GM23338 (cell line): ENCODE measurements at regions not wholly inside any gene's neighbourhood (a gene's known extent, or its start where the extent isn't known, plus 50 kb on each side); places are given as distances from the start of the nearest gene placed in this dataset.

Experiments used
- ATAC-seq: fragments of 200-7000 bp; cut with Tn5 transposase; 3 replicates; pipeline ENCODE4 v1.9.1; 2020
- DNase-seq: peaks from one replicate; pipeline ENCODE4 v3.0.0-alpha.2; 2015; ENCODE audit warnings: low spot score
- H2AFZ ChIP-seq: fragments of 200-600 bp; sonication (generic); 2 replicates; pipeline ENCODE4 v1.8.0; 2016; ENCODE audit warnings: antibody characterized with exemption, mild to moderate bottlenecking, moderate library complexity
- H3F3A ChIP-seq: fragments of 200-600 bp; sonication (generic); replicated peaks from 2 replicates; pipeline ENCODE4 v1.8.0; 2017; ENCODE audit warnings: antibody characterized with exemption, mixed run types, low read depth
- H3K27ac ChIP-seq: fragments of 200-600 bp; sonication (generic); 2 replicates; pipeline ENCODE4 v1.6.1; 2016; ENCODE audit warnings: low read depth
- H3K27me3 ChIP-seq: fragments of 200-600 bp; sonication (generic); 2 replicates; pipeline ENCODE4 v1.8.0; 2016; ENCODE audit warnings: mild to moderate bottlenecking, mixed run types, moderate library complexity; ENCODE audit not compliant: insufficient read depth
- H3K36me3 ChIP-seq: fragments of 200-600 bp; sonication (generic); 2 replicates; pipeline ENCODE4 v1.8.0; 2016; ENCODE audit warnings: mild to moderate bottlenecking; ENCODE audit not compliant: insufficient read depth
- H3K4me1 ChIP-seq: fragments of 200-600 bp; sonication (generic); 2 replicates; pipeline ENCODE4 v1.8.0; 2016; ENCODE audit warnings: mild to moderate bottlenecking, moderate library complexity; ENCODE audit not compliant: insufficient read depth
- H3K4me2 ChIP-seq: fragments of 200-600 bp; sonication (generic); 2 replicates; pipeline ENCODE4 v1.7.1; 2017; ENCODE audit warnings: mixed run types
- H3K4me3 ChIP-seq: fragments of 200-600 bp; sonication (generic); 2 replicates; pipeline ENCODE4 v1.6.1; 2016; ENCODE audit warnings: mixed run types
- H3K79me2 ChIP-seq: fragments of 200-600 bp; sonication (generic); replicated peaks from 2 replicates; pipeline ENCODE4 v1.8.0; 2017; ENCODE audit warnings: mild to moderate bottlenecking; ENCODE audit not compliant: insufficient read depth
- H3K9me2 ChIP-seq: fragments of 200-600 bp; sonication (generic); 2 replicates; pipeline ENCODE4 v1.8.0; 2017; ENCODE audit not compliant: insufficient read depth
- H4K20me1 ChIP-seq: fragments of 200-600 bp; sonication (generic); replicated peaks from 2 replicates; pipeline ENCODE4 v1.8.0; 2017; ENCODE audit warnings: mild to moderate bottlenecking; ENCODE audit not compliant: insufficient read depth
- H3K27ac Mint-ChIP-seq: 2 replicates; pipeline ENCODE4 v1.8.0; 2020; ENCODE audit warnings: inconsistent platforms, mild to moderate bottlenecking, moderate library complexity, mixed read lengths
- H3K27me3 Mint-ChIP-seq: 3 replicates; pipeline ENCODE4 v1.8.0; 2022; ENCODE audit warnings: low read depth, mild to moderate bottlenecking, moderate library complexity, mixed read lengths, inconsistent platforms; ENCODE audit not compliant: insufficient read depth, poor library complexity
- H3K36me3 Mint-ChIP-seq: 3 replicates; pipeline ENCODE4 v1.8.0; 2021; ENCODE audit warnings: low read depth, mild to moderate bottlenecking, inconsistent platforms, moderate library complexity, mixed read lengths
- H3K4me1 Mint-ChIP-seq: 3 replicates; pipeline ENCODE4 v1.8.0; 2020; ENCODE audit warnings: mild to moderate bottlenecking, inconsistent platforms, mixed read lengths
- H3K4me3 Mint-ChIP-seq: 3 replicates; pipeline ENCODE4 v1.8.0; 2021; ENCODE audit warnings: moderate library complexity, mild to moderate bottlenecking, inconsistent platforms, mixed read lengths
- H3K9me3 Mint-ChIP-seq: 3 replicates; pipeline ENCODE4 v1.8.0; 2020; ENCODE audit warnings: moderate library complexity, mild to moderate bottlenecking, inconsistent platforms, mixed read lengths
- CREB1 ChIP-seq: fragments of 250-450 bp; sonication (Bioruptor Pico); IDR thresholded peaks from 2 replicates; pipeline ENCODE4 v1.5.0; 2020; ENCODE audit warnings: low read depth, mild to moderate bottlenecking, moderate library complexity
- EZH2 ChIP-seq: fragments of 200-600 bp; sonication (generic); IDR thresholded peaks from one replicate; pipeline ENCODE4 v1.8.0; 2017; ENCODE audit warnings: antibody characterized with exemption, mild to moderate bottlenecking, low read depth; ENCODE audit not compliant: unreplicated experiment
- EZH2phosphoT487 ChIP-seq: fragments of 200-600 bp; sonication (generic); IDR thresholded peaks from one replicate; pipeline ENCODE4 v1.8.1; 2018; ENCODE audit warnings: antibody characterized with exemption; ENCODE audit not compliant: unreplicated experiment
- JUNB ChIP-seq: IDR thresholded peaks from one replicate; pipeline ENCODE4 v1.6.1; 2016; ENCODE audit warnings: antibody characterized with exemption; ENCODE audit not compliant: unreplicated experiment
- NANOG ChIP-seq: IDR thresholded peaks from 2 replicates; pipeline ENCODE4 v1.6.1; 2016; ENCODE audit warnings: antibody characterized with exemption, borderline replicate concordance
- POLR2AphosphoS5 ChIP-seq: IDR thresholded peaks from 2 replicates; pipeline ENCODE4 v1.6.1; 2016; ENCODE audit warnings: antibody characterized with exemption, low read depth
- STAT1 ChIP-seq: IDR thresholded peaks from one replicate; pipeline ENCODE4 v1.6.1; 2016; ENCODE audit warnings: antibody characterized with exemption; ENCODE audit not compliant: unreplicated experiment
- ZNF114 ChIP-seq: fragments of 250-450 bp; sonication (Bioruptor Pico); IDR thresholded peaks from 2 replicates; pipeline ENCODE4 v1.5.0; 2020; ENCODE audit warnings: mild to moderate bottlenecking, moderate library complexity
- ZNF331 ChIP-seq: fragments of 250-450 bp; sonication (Bioruptor Pico); IDR thresholded peaks from 2 replicates; pipeline ENCODE4 v1.5.0; 2020; ENCODE audit warnings: low read depth, mild to moderate bottlenecking, moderate library complexity
- TF ChIP-seq, protein P1 (sequence below), 2 experiments: fragments of 200-600 bp in 1 of 2; sonication (generic) in 1 of 2; conservative IDR thresholded peaks; 2 replicates each; pipeline versions ENCODE4 v1.5.1 to v1.6.1; 2016 to 2017; ENCODE audit warnings: antibody characterized with exemption in 2 of 2, low read depth in 2 of 2, mild to moderate bottlenecking in 2 of 2, moderate library complexity in 1 of 2
- TF ChIP-seq, protein P2 (sequence below): fragments of 250-450 bp; sonication (Bioruptor Pico); IDR thresholded peaks from 2 replicates; pipeline ENCODE4 v1.5.0; 2020; ENCODE audit warnings: mild to moderate bottlenecking, moderate library complexity
- TF ChIP-seq, protein P3 (sequence below): IDR thresholded peaks from one replicate; pipeline ENCODE4 v1.6.1; 2018; ENCODE audit warnings: antibody characterized with exemption; ENCODE audit not compliant: unreplicated experiment
- TF ChIP-seq, protein P4 (sequence below): IDR thresholded peaks from 2 replicates; pipeline ENCODE4 v1.6.1; 2016; ENCODE audit warnings: antibody characterized with exemption

DNA sequence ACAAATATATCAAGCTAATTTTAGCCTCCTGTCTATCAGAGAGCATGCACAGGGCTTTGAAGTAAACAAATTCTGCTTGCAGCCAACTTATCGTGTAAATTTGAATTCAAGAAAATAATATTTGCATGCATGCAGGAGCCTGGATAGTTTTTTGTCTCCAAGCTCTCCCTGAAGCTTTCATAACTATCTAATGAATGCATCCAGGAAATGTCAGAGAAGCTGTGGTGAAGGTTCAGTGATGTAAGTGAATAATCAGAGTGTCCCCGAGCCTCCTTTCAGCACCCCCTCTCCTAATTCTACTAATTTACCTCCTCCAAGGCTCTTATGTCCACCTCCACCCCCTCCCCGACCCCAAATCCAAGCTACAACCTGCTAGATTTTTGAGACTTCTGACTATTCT is 172.0 kb upstream of the ZNF32 start:
- TF ChIP-seq POLR2AphosphoS5 = no peak
- TF ChIP-seq NANOG = no peak
- no peak for TF ChIP-seq CREB1
- no peak for TF ChIP-seq STAT1
- no peak for TF ChIP-seq ZNF331 (CRISPR knock-in tag)
- no peak for TF ChIP-seq EZH2
- no peak for TF ChIP-seq ZNF114 (CRISPR knock-in tag)
- TF ChIP-seq JUNB = no peak
- TF ChIP-seq EZH2phosphoT487 = no peak
- TF ChIP-seq, protein P1, sequence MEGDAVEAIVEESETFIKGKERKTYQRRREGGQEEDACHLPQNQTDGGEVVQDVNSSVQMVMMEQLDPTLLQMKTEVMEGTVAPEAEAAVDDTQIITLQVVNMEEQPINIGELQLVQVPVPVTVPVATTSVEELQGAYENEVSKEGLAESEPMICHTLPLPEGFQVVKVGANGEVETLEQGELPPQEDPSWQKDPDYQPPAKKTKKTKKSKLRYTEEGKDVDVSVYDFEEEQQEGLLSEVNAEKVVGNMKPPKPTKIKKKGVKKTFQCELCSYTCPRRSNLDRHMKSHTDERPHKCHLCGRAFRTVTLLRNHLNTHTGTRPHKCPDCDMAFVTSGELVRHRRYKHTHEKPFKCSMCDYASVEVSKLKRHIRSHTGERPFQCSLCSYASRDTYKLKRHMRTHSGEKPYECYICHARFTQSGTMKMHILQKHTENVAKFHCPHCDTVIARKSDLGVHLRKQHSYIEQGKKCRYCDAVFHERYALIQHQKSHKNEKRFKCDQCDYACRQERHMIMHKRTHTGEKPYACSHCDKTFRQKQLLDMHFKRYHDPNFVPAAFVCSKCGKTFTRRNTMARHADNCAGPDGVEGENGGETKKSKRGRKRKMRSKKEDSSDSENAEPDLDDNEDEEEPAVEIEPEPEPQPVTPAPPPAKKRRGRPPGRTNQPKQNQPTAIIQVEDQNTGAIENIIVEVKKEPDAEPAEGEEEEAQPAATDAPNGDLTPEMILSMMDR (conservative IDR thresholded peaks at IDR 0.05; ENCODE audit: low read depth in 2 of 2) = no peak
- TF ChIP-seq, protein P2, sequence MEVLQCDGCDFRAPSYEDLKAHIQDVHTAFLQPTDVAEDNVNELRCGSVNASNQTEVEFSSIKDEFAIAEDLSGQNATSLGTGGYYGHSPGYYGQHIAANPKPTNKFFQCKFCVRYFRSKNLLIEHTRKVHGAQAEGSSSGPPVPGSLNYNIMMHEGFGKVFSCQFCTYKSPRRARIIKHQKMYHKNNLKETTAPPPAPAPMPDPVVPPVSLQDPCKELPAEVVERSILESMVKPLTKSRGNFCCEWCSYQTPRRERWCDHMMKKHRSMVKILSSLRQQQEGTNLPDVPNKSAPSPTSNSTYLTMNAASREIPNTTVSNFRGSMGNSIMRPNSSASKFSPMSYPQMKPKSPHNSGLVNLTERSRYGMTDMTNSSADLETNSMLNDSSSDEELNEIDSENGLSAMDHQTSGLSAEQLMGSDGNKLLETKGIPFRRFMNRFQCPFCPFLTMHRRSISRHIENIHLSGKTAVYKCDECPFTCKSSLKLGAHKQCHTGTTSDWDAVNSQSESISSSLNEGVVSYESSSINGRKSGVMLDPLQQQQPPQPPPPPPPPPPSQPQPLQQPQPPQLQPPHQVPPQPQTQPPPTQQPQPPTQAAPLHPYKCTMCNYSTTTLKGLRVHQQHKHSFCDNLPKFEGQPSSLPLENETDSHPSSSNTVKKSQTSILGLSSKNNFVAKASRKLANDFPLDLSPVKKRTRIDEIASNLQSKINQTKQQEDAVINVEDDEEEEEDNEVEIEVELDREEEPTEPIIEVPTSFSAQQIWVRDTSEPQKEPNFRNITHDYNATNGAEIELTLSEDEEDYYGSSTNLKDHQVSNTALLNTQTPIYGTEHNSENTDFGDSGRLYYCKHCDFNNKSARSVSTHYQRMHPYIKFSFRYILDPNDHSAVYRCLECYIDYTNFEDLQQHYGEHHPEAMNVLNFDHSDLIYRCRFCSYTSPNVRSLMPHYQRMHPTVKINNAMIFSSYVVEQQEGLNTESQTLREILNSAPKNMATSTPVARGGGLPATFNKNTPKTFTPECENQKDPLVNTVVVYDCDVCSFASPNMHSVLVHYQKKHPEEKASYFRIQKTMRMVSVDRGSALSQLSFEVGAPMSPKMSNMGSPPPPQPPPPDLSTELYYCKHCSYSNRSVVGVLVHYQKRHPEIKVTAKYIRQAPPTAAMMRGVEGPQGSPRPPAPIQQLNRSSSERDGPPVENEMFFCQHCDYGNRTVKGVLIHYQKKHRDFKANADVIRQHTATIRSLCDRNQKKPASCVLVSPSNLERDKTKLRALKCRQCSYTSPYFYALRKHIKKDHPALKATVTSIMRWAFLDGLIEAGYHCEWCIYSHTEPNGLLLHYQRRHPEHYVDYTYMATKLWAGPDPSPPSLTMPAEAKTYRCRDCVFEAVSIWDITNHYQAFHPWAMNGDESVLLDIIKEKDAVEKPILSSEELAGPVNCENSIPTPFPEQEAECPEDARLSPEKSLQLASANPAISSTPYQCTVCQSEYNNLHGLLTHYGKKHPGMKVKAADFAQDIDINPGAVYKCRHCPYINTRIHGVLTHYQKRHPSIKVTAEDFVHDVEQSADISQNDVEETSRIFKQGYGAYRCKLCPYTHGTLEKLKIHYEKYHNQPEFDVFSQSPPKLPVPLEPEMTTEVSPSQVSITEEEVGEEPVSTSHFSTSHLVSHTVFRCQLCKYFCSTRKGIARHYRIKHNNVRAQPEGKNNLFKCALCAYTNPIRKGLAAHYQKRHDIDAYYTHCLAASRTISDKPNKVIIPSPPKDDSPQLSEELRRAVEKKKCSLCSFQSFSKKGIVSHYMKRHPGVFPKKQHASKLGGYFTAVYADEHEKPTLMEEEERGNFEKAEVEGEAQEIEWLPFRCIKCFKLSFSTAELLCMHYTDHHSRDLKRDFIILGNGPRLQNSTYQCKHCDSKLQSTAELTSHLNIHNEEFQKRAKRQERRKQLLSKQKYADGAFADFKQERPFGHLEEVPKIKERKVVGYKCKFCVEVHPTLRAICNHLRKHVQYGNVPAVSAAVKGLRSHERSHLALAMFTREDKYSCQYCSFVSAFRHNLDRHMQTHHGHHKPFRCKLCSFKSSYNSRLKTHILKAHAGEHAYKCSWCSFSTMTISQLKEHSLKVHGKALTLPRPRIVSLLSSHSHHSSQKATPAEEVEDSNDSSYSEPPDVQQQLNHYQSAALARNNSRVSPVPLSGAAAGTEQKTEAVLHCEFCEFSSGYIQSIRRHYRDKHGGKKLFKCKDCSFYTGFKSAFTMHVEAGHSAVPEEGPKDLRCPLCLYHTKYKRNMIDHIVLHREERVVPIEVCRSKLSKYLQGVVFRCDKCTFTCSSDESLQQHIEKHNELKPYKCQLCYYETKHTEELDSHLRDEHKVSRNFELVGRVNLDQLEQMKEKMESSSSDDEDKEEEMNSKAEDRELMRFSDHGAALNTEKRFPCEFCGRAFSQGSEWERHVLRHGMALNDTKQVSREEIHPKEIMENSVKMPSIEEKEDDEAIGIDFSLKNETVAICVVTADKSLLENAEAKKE (CRISPR knock-in tag) = no peak
- TF ChIP-seq, protein P3, sequence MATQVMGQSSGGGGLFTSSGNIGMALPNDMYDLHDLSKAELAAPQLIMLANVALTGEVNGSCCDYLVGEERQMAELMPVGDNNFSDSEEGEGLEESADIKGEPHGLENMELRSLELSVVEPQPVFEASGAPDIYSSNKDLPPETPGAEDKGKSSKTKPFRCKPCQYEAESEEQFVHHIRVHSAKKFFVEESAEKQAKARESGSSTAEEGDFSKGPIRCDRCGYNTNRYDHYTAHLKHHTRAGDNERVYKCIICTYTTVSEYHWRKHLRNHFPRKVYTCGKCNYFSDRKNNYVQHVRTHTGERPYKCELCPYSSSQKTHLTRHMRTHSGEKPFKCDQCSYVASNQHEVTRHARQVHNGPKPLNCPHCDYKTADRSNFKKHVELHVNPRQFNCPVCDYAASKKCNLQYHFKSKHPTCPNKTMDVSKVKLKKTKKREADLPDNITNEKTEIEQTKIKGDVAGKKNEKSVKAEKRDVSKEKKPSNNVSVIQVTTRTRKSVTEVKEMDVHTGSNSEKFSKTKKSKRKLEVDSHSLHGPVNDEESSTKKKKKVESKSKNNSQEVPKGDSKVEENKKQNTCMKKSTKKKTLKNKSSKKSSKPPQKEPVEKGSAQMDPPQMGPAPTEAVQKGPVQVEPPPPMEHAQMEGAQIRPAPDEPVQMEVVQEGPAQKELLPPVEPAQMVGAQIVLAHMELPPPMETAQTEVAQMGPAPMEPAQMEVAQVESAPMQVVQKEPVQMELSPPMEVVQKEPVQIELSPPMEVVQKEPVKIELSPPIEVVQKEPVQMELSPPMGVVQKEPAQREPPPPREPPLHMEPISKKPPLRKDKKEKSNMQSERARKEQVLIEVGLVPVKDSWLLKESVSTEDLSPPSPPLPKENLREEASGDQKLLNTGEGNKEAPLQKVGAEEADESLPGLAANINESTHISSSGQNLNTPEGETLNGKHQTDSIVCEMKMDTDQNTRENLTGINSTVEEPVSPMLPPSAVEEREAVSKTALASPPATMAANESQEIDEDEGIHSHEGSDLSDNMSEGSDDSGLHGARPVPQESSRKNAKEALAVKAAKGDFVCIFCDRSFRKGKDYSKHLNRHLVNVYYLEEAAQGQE = no peak
- TF ChIP-seq, protein P4, sequence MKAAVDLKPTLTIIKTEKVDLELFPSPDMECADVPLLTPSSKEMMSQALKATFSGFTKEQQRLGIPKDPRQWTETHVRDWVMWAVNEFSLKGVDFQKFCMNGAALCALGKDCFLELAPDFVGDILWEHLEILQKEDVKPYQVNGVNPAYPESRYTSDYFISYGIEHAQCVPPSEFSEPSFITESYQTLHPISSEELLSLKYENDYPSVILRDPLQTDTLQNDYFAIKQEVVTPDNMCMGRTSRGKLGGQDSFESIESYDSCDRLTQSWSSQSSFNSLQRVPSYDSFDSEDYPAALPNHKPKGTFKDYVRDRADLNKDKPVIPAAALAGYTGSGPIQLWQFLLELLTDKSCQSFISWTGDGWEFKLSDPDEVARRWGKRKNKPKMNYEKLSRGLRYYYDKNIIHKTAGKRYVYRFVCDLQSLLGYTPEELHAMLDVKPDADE = no peak
- H3K36me3 Mint-ChIP-seq = no peaks in the 10 kb centered on the region

More for the DNA sequence above, 172.0 kb upstream of the ZNF32 start:
- no peak overlapping the region for H3K4me3 Mint-ChIP-seq
- Histone ChIP-seq H3K36me3 (no peaks in the 10 kb centered on the region), H3K4me3 (no peak overlapping the region), H3K9me2 (no peaks in the 10 kb centered on the region), H3K27me3 (no peaks in the 10 kb centered on the region), H3K4me2 (no peak overlapping the region), H2AFZ (no peak overlapping the region), H4K20me1 (no peaks in the 10 kb centered on the region), H3K4me1 (no peaks in the 10 kb centered on the region), H3K27ac (no peak overlapping the region), H3K79me2 (no peaks in the 10 kb centered on the region), H3F3A (no peaks in the 10 kb centered on the region)
- no peaks in the 10 kb centered on the region; the same call in 2 of the 3 replicates for H3K4me1 Mint-ChIP-seq
- DNase-seq = no peak
- peaks cover 4% of the 10 kb centered on the region for H3K27me3 Mint-ChIP-seq
- ATAC-seq = no peak
- no peaks in the 10 kb centered on the region for H3K9me3 Mint-ChIP-seq
- no peak overlapping the region for H3K27ac Mint-ChIP-seq
